SK-N-SH (cell line): ENCODE measurements at regions not wholly inside any gene's neighbourhood (a gene's known extent, or its start where the extent isn't known, plus 50 kb on each side); places are given as distances from the start of the nearest gene placed in this dataset.
A peak's percentile ranks its signal among the peaks of the same experiment; 100 is the strongest.

Source experiments
- CTCF ChIA-PET: fragments of 300-600, 350-600 bp; formaldehyde crosslinking; extraction: SDS; loops from one replicate; lab custom pipeline; 2021; lab: Yijun Ruan, JAX
- POLR2A ChIA-PET: fragments of 350-600 bp; sonication (Branson Sonifier 250); formaldehyde crosslinking; extraction: SDS; loops from one replicate; lab custom pipeline; 2020; ENCODE audit warnings: antibody characterized with exemption, inconsistent platforms; lab: Yijun Ruan, JAX
- DNase-seq: peaks from one replicate; pipeline ENCODE4 v3.0.0; 2012
- H2AFZ ChIP-seq: fragments of 200-600 bp; sonication (generic); 2 replicates; pipeline ENCODE4 v1.8.1; 2016; ENCODE audit warnings: antibody characterized with exemption, mild to moderate bottlenecking, low read depth
- H3F3A ChIP-seq: fragments of 200-600 bp; sonication (generic); replicated peaks from 2 replicates; pipeline ENCODE3; 2016; ENCODE audit warnings: antibody characterized with exemption, mild to moderate bottlenecking; ENCODE audit not compliant: insufficient read depth
- H3K27ac ChIP-seq, 2 experiments: fragments of 200-500 bp in 1 of 2; fragments of 200-600 bp in 1 of 2; sonication (Bioruptor generic) in 1 of 2; sonication (generic), shearing (Covaris generic) in 1 of 2; 2 replicates each; pipeline versions ENCODE4 v1.5.1 to v1.6.1; 2014 to 2016; ENCODE audit warnings: low read depth in 2 of 2, inconsistent platforms in 1 of 2, low read length in 1 of 2, mild to moderate bottlenecking in 1 of 2, mixed read lengths in 1 of 2
- H3K27me3 ChIP-seq: fragments of 200-600 bp; sonication (generic), shearing (Covaris generic); 2 replicates; pipeline ENCODE4 v1.6.1; 2016; ENCODE audit warnings: mixed run types; ENCODE audit not compliant: insufficient read depth
- H3K36me3 ChIP-seq, 2 experiments: fragments of 200-500 bp in 1 of 2; fragments of 200-600 bp in 1 of 2; sonication (Bioruptor generic) in 1 of 2; sonication (generic) in 1 of 2; replicated peaks in 1 of 2; 2 replicates each; pipeline versions ENCODE3 to v1.5.1; 2014 to 2016; ENCODE audit warnings: low read length in 1 of 2, mild to moderate bottlenecking in 1 of 2; ENCODE audit not compliant: insufficient read depth in 2 of 2, control insufficient read depth in 1 of 2
- H3K4me1 ChIP-seq, 2 experiments: fragments of 200-500 bp in 1 of 2; fragments of 200-600 bp in 1 of 2; sonication (Bioruptor generic) in 1 of 2; sonication (generic), shearing (Covaris generic) in 1 of 2; 2 replicates each; pipeline versions ENCODE4 v1.5.1 to v1.6.1; 2014 to 2016; ENCODE audit warnings: low read depth in 1 of 2, low read length in 1 of 2, mixed run types in 1 of 2; ENCODE audit not compliant: insufficient read depth in 2 of 2, control insufficient read depth in 1 of 2
- H3K4me2 ChIP-seq: fragments of 200-600 bp; sonication (generic), shearing (Covaris generic); 2 replicates; pipeline ENCODE4 v1.6.1; 2017; ENCODE audit warnings: mixed run types
- H3K4me3 ChIP-seq, 2 experiments: fragments of 200-500 bp in 1 of 2; fragments of 200-600 bp in 1 of 2; sonication (Bioruptor generic) in 1 of 2; sonication (generic), shearing (Covaris generic) in 1 of 2; 2 replicates each; pipeline versions ENCODE4 v1.5.1 to v1.8.1; 2014 to 2016; ENCODE audit warnings: low read depth in 2 of 2, inconsistent platforms in 1 of 2, low read length in 1 of 2, mild to moderate bottlenecking in 1 of 2, mixed read lengths in 1 of 2, moderate library complexity in 1 of 2
- H3K79me2 ChIP-seq: fragments of 200-600 bp; sonication (generic); 2 replicates; pipeline ENCODE4 v1.8.1; 2017; ENCODE audit warnings: mild to moderate bottlenecking; ENCODE audit not compliant: insufficient read depth
- H3K9ac ChIP-seq: fragments of 200-600 bp; sonication (generic); 2 replicates; pipeline ENCODE4 v1.6.1; 2017; ENCODE audit warnings: mixed run types
- H3K9me2 ChIP-seq: fragments of 200-600 bp; sonication (generic); 2 replicates; pipeline ENCODE4 v1.6.1; 2017; ENCODE audit warnings: mixed run types
- H3K9me3 ChIP-seq: fragments of 200-600 bp; sonication (generic); 2 replicates; pipeline ENCODE4 v1.6.1; 2017; ENCODE audit warnings: mixed run types, mild to moderate bottlenecking, moderate library complexity
- H4K20me1 ChIP-seq: fragments of 200-600 bp; sonication (generic); 2 replicates; pipeline ENCODE4 v1.6.1; 2017; ENCODE audit warnings: mild to moderate bottlenecking, mixed run types; ENCODE audit not compliant: insufficient read depth
- CHD2 ChIP-seq: fragments of 150-350 bp; IDR thresholded peaks from 2 replicates; pipeline ENCODE4 v1.6.1; 2018; ENCODE audit warnings: low read length; ENCODE audit not compliant: partially characterized antibody
- EP300 ChIP-seq, 2 experiments: IDR thresholded peaks; 2 replicates each; pipeline versions ENCODE4 v1.4.0 to v1.6.1; 2012; ENCODE audit warnings: borderline replicate concordance in 1 of 2, low read depth in 1 of 2, low read length in 1 of 2
- EZH2phosphoT487 ChIP-seq: fragments of 200-600 bp; sonication (generic); IDR thresholded peaks from 2 replicates; pipeline ENCODE4 v1.6.1; 2017; ENCODE audit warnings: low read depth, mixed run types, mild to moderate bottlenecking, antibody characterized with exemption, moderate library complexity, borderline replicate concordance
- FOXJ3 ChIP-seq: sonication (generic); formaldehyde crosslinking; IDR thresholded peaks from 2 replicates; pipeline ENCODE4 v1.5.1; 2020; ENCODE audit warnings: mild to moderate bottlenecking, missing genetic modification reagents
- GABPA ChIP-seq: IDR thresholded peaks from 2 replicates; pipeline ENCODE4 v1.4.0; 2012; ENCODE audit warnings: low read depth, mild to moderate bottlenecking
- GATA2 ChIP-seq: sonication (generic); formaldehyde crosslinking; IDR thresholded peaks from 2 replicates; pipeline ENCODE4 v1.5.0; 2020; ENCODE audit warnings: mild to moderate bottlenecking, missing genetic modification reagents
- JUND ChIP-seq: IDR thresholded peaks from 2 replicates; pipeline ENCODE4 v1.4.0; 2012
- MAX ChIP-seq: IDR thresholded peaks from 2 replicates; pipeline ENCODE4 v1.4.0; 2012; ENCODE audit warnings: low read depth
- MEF2A ChIP-seq: IDR thresholded peaks from 2 replicates; pipeline ENCODE4 v1.4.0; 2012; ENCODE audit warnings: low read depth, borderline replicate concordance
- RAD21 ChIP-seq: IDR thresholded peaks from 2 replicates; pipeline ENCODE4 v1.6.1; 2012; ENCODE audit warnings: mild to moderate bottlenecking, low read length
- RCOR1 ChIP-seq: fragments of 150-350 bp; IDR thresholded peaks from 2 replicates; pipeline ENCODE4 v1.6.1; 2017; ENCODE audit warnings: antibody characterized with exemption, low read length
- SIN3A ChIP-seq: IDR thresholded peaks from 2 replicates; pipeline ENCODE4 v1.6.1; 2012; ENCODE audit warnings: low read depth, mild to moderate bottlenecking, low read length, moderate library complexity, borderline replicate concordance
- WGBS: methylation state at CpG from one replicate; pipeline ENCODE4 v1.1.6; 2017; ENCODE audit warnings: low lambda C conversion rate; 5-methylcytosine and 5-hydroxymethylcytosine counted together
- TF ChIP-seq, protein P1 (sequence below): IDR thresholded peaks from 2 replicates; pipeline ENCODE4; 2012
- TF ChIP-seq, protein P2 (sequence below): IDR thresholded peaks from 2 replicates; pipeline ENCODE4 v1.6.1; 2012; ENCODE audit warnings: mild to moderate bottlenecking, low read depth, low read length, moderate library complexity
- TF ChIP-seq, protein P3 (sequence below): fragments of 150-350 bp; IDR thresholded peaks from 2 replicates; pipeline ENCODE4 v1.6.1; 2017; ENCODE audit warnings: antibody characterized with exemption, low read length, low read depth, borderline replicate concordance

DNA sequence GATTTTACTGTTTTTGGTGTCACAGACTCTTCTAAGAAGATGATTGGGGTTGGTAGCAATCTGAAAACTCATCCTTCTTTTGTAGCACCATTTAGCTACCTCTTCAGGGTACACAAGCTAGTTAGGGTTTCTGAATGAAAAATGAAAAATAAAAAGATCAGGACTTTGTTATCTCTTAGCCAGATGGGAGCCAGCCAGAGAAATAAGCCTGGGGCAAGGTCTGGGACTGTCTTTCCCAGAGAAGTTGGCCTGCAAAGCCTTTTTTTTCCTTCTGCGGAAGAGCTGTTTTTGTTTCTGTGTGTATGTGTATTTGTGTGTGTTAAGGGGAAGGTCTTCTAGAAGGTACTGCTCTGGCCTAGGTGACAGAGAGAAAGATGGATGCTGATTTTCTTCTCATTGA lies 150.7 kb upstream of the AGTR1 start:
- H3K27ac ChIP-seq = peak overlapping the region in 1 of 2 experiments; percentile 82; a peak in 2 of 4 replicates
- DNase-seq = peak; percentile 26
- TF ChIP-seq FOXJ3 (CRISPR knock-in tag) = peak; percentile 72
- TF ChIP-seq GATA2 (CRISPR knock-in tag) = peak; percentile 76
- TF ChIP-seq, protein P1, sequence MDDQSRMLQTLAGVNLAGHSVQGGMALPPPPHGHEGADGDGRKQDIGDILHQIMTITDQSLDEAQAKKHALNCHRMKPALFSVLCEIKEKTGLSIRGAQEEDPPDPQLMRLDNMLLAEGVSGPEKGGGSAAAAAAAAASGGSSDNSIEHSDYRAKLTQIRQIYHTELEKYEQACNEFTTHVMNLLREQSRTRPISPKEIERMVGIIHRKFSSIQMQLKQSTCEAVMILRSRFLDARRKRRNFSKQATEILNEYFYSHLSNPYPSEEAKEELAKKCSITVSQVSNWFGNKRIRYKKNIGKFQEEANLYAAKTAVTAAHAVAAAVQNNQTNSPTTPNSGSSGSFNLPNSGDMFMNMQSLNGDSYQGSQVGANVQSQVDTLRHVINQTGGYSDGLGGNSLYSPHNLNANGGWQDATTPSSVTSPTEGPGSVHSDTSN = no peak
- TF ChIP-seq MAX = no peak
- TF ChIP-seq CHD2 = peak; percentile 46
- peak in 1 of 2 experiments; percentile 61; a peak in 2 of 4 replicates for TF ChIP-seq EP300 (IDR thresholded peaks at IDR 0.05; ENCODE audit: borderline replicate concordance in 1 of 2, low read depth in 1 of 2, low read length in 1 of 2)
- no peak for TF ChIP-seq EZH2phosphoT487
- TF ChIP-seq RCOR1 = peak; percentile 17; the same call in 1 of the 2 replicates
- TF ChIP-seq RAD21 = peak; percentile 24; the same call in 1 of the 2 replicates
- no peaks in the 10 kb centered on the region for H3F3A ChIP-seq
- H3K4me1 ChIP-seq = no peaks in the 10 kb centered on the region; a peak in 1 of 4 replicates
- ChIA-PET CTCF (interaction anchor here (0.6 kb wide), 1 partner anchor 1119 kb away, joined by 3 read pairs; no protein-coding TSS in a partner anchor), POLR2A (no interaction called here)
- H3K4me3 ChIP-seq = no peak overlapping the region
- 60% methylated on average over 1 of the region's 1 CpG for WGBS
- no peak overlapping the region for H2AFZ ChIP-seq
- H4K20me1 ChIP-seq = no peaks in the 10 kb centered on the region
- H3K9me3 ChIP-seq = no peaks in the 10 kb centered on the region
- no peaks in the 10 kb centered on the region for H3K27me3 ChIP-seq
- no peaks in the 10 kb centered on the region for H3K36me3 ChIP-seq
- H3K4me2 ChIP-seq = no peak overlapping the region
- no peak overlapping the region for H3K9ac ChIP-seq
- no peaks in the 10 kb centered on the region for H3K79me2 ChIP-seq
- no peaks in the 10 kb centered on the region for H3K9me2 ChIP-seq

- Histone ChIP-seq H3F3A (no peaks in the 10 kb centered on the region), H3K36me3 (no peaks in the 10 kb centered on the region), H3K4me3 (no peak overlapping the region), H4K20me1 (no peaks in the 10 kb centered on the region), H2AFZ (no peak overlapping the region), H3K27ac (no peak overlapping the region), H3K9me2 (no peaks in the 10 kb centered on the region), H3K27me3 (no peaks in the 10 kb centered on the region), H3K9me3 (no peaks in the 10 kb centered on the region), H3K79me2 (no peaks in the 10 kb centered on the region), H3K4me1 (peaks cover 0 to 6% of the 10 kb centered on the region in 2 experiments; a peak in 2 of 4 replicates), H3K4me2 (no peak overlapping the region), H3K9ac (no peak overlapping the region)
- ChIA-PET CTCF (no interaction called here), POLR2A (no interaction called here)
- TF ChIP-seq EZH2phosphoT487 = no peak
- no peak for TF ChIP-seq JUND
- TF ChIP-seq GABPA = no peak
- 59% methylated on average over 3 of the region's 3 CpGs for WGBS
- DNase-seq = no peak
These were observed 145.9 kb upstream of the AGTR1 start for GRCh38 chr3:148551767-148552260.

GRCh38 chr3:148554367-148554766 lies 143.3 kb upstream of the AGTR1 start:
- DNase-seq = no peak
- Histone ChIP-seq H3K9me3 (no peaks in the 10 kb centered on the region), H2AFZ (no peak overlapping the region), H3K79me2 (no peaks in the 10 kb centered on the region), H3K4me1 (peaks cover 0 to 6% of the 10 kb centered on the region in 2 experiments; a peak in 2 of 4 replicates), H3K36me3 (no peaks in the 10 kb centered on the region), H3K4me3 (no peak overlapping the region), H3K9me2 (no peaks in the 10 kb centered on the region), H3F3A (no peaks in the 10 kb centered on the region), H3K9ac (no peak overlapping the region), H3K27me3 (no peaks in the 10 kb centered on the region), H3K27ac (peak overlapping the region in 1 of 2 experiments; percentile 3; a peak in 1 of 4 replicates), H4K20me1 (no peaks in the 10 kb centered on the region), H3K4me2 (no peak overlapping the region)
- 44% methylated on average over 4 of the region's 4 CpGs for WGBS
- ChIA-PET CTCF (no interaction called here), POLR2A (no interaction called here)
- TF ChIP-seq JUND = no peak
- TF ChIP-seq MEF2A = no peak
- TF ChIP-seq, protein P2, sequence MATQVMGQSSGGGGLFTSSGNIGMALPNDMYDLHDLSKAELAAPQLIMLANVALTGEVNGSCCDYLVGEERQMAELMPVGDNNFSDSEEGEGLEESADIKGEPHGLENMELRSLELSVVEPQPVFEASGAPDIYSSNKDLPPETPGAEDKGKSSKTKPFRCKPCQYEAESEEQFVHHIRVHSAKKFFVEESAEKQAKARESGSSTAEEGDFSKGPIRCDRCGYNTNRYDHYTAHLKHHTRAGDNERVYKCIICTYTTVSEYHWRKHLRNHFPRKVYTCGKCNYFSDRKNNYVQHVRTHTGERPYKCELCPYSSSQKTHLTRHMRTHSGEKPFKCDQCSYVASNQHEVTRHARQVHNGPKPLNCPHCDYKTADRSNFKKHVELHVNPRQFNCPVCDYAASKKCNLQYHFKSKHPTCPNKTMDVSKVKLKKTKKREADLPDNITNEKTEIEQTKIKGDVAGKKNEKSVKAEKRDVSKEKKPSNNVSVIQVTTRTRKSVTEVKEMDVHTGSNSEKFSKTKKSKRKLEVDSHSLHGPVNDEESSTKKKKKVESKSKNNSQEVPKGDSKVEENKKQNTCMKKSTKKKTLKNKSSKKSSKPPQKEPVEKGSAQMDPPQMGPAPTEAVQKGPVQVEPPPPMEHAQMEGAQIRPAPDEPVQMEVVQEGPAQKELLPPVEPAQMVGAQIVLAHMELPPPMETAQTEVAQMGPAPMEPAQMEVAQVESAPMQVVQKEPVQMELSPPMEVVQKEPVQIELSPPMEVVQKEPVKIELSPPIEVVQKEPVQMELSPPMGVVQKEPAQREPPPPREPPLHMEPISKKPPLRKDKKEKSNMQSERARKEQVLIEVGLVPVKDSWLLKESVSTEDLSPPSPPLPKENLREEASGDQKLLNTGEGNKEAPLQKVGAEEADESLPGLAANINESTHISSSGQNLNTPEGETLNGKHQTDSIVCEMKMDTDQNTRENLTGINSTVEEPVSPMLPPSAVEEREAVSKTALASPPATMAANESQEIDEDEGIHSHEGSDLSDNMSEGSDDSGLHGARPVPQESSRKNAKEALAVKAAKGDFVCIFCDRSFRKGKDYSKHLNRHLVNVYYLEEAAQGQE = no peak
- TF ChIP-seq GABPA = no peak
- no peak for TF ChIP-seq FOXJ3 (CRISPR knock-in tag)
- TF ChIP-seq SIN3A = no peak
- TF ChIP-seq MAX = no peak
- TF ChIP-seq, protein P3, sequence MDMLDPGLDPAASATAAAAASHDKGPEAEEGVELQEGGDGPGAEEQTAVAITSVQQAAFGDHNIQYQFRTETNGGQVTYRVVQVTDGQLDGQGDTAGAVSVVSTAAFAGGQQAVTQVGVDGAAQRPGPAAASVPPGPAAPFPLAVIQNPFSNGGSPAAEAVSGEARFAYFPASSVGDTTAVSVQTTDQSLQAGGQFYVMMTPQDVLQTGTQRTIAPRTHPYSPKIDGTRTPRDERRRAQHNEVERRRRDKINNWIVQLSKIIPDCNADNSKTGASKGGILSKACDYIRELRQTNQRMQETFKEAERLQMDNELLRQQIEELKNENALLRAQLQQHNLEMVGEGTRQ = no peak
